ENCODE measurements at regions not wholly inside any gene's neighbourhood (a gene's known extent, or its start where the extent isn't known, plus 50 kb on each side); places are given as distances from the start of the nearest gene placed in this dataset.

- no peak for DNase-seq
- Histone ChIP-seq H3K27me3 (no peaks in the 10 kb centered on the region), H3K4me1 (no peaks in the 10 kb centered on the region), H3K36me3 (no peaks in the 10 kb centered on the region), H3K9me3 (no peaks in the 10 kb centered on the region), H3K9ac (ENCODE audit: low read depth in 2 of 2, low read length in 2 of 2) (no peak overlapping the region), H3K27ac (no peak overlapping the region), H3K4me3 (no peak overlapping the region)
- TF ChIP-seq CTCF (IDR thresholded peaks at IDR 0.05) = no peak
- intact Hi-C loops (cut with DNase I) = no loop called here
Observed at GRCh38 chr4:100605144-100605543, 87.3 kb upstream of the EMCN start.

GRCh38 chr4:100593935-100594334, 76.1 kb upstream of the EMCN start:
- no peak overlapping the region for H3K4me3 ChIP-seq

GRCh38 chr4:100591161-100591876, 73.5 kb upstream of the EMCN start:
- Histone ChIP-seq H3K9me3 (no peaks in the 10 kb centered on the region), H3K27ac (no peak overlapping the region), H3K9ac (ENCODE audit: low read depth in 2 of 2, low read length in 2 of 2) (no peak overlapping the region), H3K4me1 (no peaks in the 10 kb centered on the region), H3K27me3 (no peaks in the 10 kb centered on the region), H3K4me3 (no peak overlapping the region), H3K36me3 (no peaks in the 10 kb centered on the region)
- no peak for DNase-seq
- TF ChIP-seq CTCF (IDR thresholded peaks at IDR 0.05) = no peak
- intact Hi-C loops (cut with DNase I) = no loop called here

More at GRCh38 chr4:100593935-100594334, 76.1 kb upstream of the EMCN start:
- H3K27ac ChIP-seq = no peak overlapping the region
- no peak for DNase-seq
- no peaks in the 10 kb centered on the region for H3K27me3 ChIP-seq
- no peaks in the 10 kb centered on the region for H3K36me3 ChIP-seq
- H3K9me3 ChIP-seq = no peaks in the 10 kb centered on the region
- no peak overlapping the region for H3K9ac ChIP-seq (ENCODE audit: low read depth in 2 of 2, low read length in 2 of 2)
- no peaks in the 10 kb centered on the region for H3K4me1 ChIP-seq
- TF ChIP-seq CTCF (IDR thresholded peaks at IDR 0.05) = no peak
- intact Hi-C loops (cut with DNase I) = no loop called here

DNA sequence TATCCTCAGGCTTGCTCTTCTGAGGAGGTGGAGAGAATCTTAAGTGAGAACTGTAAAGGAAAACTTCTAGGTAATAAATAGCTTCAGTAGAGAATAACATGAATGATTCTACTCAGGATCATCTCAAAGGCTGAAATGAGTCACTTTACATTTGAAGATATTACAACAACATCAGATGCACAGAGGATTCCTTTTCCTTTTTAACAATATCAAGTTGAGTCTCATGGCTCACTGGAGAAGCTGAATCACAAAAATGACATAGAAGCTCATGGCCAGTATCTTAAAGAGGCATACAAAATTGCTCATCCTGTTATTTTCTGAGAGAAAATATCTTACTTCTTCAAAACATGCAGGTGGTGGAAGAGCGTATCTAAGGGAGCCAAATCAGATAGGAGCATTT, 72.5 kb upstream of the EMCN start:
- intact Hi-C loops (cut with DNase I) = no loop called here
- Histone ChIP-seq H3K4me3 (no peak overlapping the region), H3K4me1 (no peaks in the 10 kb centered on the region), H3K36me3 (no peaks in the 10 kb centered on the region), H3K9me3 (no peaks in the 10 kb centered on the region), H3K9ac (ENCODE audit: low read depth in 2 of 2, low read length in 2 of 2) (no peak overlapping the region), H3K27ac (no peak overlapping the region), H3K27me3 (no peaks in the 10 kb centered on the region)
- DNase-seq = no peak
- TF ChIP-seq CTCF (IDR thresholded peaks at IDR 0.05) = no peak

DNA sequence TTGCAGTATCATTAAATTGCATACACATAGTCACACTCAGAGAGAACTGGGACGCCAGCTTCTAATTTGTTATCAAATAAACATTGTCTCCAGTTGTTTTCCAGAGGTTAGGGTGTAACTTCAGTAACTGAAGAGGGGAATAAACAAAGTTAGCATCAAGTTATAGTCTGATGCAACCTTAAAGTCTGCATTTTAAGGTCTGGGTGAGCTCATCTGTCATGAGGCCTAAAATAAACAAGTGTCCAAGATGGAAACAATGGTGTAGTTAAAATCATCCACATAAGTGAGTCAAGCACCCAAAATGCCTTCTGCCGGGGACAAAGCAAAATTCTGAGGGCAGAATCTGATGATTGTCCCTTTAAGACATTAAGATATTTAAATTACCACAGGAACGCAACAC, 70.3 kb upstream of the EMCN start:
- no peaks in the 10 kb centered on the region for H3K36me3 ChIP-seq
- no peaks in the 10 kb centered on the region for H3K27me3 ChIP-seq
- no peak overlapping the region for H3K9ac ChIP-seq (ENCODE audit: low read depth in 2 of 2, low read length in 2 of 2)
- no peaks in the 10 kb centered on the region for H3K9me3 ChIP-seq
- H3K4me3 ChIP-seq = no peak overlapping the region
- no peak for TF ChIP-seq CTCF (IDR thresholded peaks at IDR 0.05)
- no peak for DNase-seq
- intact Hi-C loops (cut with DNase I) = no loop called here
- H3K4me1 ChIP-seq = no peaks in the 10 kb centered on the region
- no peak overlapping the region for H3K27ac ChIP-seq
